GM19324 (cell line): ENCODE measurements at regions not wholly inside any gene's neighbourhood (a gene's known extent, or its start where the extent isn't known, plus 50 kb on each side); places are given as distances from the start of the nearest gene placed in this dataset.

ENCODE experiments used
- ATAC-seq: cut with Tn5 transposase; IDR thresholded peaks from one replicate; pipeline ENCODE4 v1.9.1; 2021; ENCODE audit warnings: mild to moderate bottlenecking, moderate library complexity; ENCODE audit not compliant: unreplicated experiment, low FRiP score

DNA sequence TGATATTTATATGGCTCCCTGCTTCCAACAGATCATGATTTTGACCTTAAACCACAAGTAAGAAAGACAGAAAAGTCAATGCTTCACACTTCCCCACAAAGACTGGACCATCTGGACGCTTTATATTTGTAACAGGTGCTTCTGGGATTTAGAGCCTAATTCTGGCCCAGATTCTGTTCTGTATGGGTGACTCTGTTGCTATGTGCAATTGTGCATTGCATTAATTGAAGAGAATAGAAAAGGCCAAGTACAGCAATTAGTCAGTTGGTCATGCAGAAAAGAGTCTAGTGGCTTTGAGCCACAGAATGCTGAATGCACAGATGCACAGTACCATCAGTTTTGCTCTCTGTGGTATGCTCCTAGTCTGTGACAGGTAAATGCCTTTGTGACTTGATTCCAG, 657.4 kb upstream of the ATXN8OS start:
- no peak for ATAC-seq

DNA sequence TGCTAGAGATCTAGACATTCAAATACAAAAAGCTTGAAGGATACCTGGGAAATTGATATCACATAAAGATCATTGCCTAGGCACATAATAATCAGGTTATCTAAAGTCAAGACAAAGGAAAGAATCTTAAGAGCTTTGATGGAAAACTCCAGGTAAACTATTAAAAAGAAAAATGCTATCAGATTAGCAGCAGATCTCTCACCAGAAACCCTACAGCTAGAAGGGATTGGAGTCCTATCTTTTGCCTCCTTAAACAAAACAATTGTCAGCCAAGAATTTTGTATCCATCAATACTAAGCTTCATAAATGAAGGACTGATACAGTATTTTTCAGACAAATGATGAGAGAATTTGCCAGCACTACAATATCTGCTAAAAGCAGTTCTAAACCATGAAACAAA, 682.4 kb upstream of the ATXN8OS start:
- ATAC-seq = no peak

GRCh38 chr13:69423844-69424243, 683.8 kb upstream of the ATXN8OS start:
- ATAC-seq = no peak

DNA sequence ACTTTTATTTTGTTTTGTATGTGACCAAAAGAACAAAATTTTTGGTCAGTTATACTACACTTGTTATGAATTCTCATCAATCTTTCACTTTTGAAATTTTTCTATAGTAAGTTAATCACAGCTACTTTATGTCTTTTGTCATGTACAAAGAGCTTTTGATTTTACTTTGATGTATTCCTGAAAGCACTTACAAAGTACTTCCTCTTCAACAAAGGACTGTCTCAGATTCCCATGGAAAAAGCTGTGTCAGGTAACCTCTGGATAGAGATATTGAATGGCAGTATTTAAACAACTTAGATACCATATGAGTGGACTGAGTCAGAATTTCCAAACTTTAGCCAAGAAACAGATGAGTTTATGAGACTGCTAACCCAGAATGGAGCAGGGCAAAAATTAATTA, 689.3 kb upstream of the ATXN8OS start:
- no peak for ATAC-seq

DNA sequence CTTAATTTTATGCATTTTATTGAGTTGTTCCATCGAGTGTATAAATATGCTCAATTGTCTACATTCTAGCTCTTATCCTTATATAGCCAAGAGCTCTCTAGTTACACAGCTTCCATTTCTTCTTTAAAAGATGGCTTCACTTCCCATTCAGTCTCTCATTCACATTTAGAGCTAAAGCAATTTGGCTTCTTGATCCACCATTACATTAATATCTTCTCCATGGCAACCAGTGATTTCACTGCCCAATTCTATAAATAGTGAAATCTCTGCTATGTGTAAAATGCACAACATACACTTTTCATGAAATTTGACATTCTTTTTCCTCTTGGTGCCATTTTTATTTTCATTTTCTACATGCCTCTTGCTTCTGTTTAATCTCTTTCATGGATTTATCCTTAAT, 696.9 kb upstream of the ATXN8OS start:
- ATAC-seq = no peak

DNA sequence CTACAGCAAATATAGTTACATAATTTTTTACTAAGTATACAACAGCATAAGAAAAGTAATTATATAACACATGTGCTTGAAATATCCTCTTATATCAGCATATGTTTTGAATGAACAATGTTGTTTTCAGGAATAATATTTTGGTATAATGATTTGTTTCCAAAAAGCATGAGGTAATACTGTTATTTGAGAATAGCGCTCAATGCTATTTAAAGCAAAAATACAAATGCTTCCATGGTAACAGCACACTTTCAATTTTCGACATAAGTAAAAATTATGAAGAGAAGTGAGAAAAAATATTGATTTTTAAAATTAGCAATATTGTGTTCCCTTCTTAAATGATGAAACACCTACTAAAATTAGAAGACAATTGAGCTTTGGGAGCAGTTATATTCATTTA, 715.9 kb upstream of the ATXN8OS start:
- no peak for ATAC-seq

- ATAC-seq = no peak
These were observed 717.7 kb upstream of the ATXN8OS start for GRCh38 chr13:69389899-69390298.

DNA sequence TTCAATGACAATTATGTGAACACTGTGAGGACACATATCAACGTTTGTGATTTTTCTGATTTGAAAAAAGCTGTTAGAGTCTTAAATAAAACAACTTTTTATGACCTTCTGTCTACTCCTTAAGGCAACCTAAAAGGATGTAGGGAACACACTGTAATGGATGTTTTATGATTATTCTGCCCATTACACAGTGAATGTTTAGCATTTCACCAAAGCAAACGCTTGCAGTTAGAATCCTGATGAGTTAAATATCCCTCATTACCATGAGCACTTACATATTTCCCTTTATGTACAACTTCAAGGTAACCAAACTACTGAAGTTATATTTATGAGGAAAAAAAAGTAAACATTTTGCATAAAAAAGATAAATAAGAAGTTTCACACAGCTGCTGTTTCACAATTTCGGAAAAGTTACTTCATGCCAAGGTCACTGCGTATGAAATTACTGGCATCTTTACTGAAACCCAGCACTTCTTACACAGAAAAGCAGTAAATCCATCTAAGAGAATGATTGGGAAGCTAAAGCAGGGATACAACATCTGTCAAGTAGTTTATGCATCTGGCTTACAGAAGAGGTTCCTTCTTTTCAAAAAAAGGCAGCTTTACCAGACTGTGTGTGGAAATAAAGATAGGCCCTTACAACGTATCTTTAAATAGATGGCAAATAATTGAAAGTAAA, 733.7 kb upstream of the ATXN8OS start:
- ATAC-seq = no peak

DNA sequence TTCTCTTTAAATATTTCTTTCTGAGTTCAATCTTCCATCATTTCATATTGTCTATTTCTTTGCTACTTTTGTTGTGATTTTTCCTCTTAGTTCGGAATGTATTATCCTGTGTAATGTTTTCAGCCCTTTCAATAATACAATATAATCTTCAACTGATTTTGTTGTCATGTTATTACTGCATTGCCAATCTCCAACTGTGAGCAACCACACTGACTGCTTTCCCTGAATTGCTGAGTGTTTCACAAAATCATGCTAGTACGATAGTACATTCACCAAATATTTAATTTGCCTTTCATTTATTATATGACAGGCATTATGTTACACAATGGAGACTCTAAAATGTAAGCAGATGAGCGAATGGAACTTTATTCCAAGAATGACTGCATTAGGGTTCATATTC, 744.3 kb upstream of the ATXN8OS start:
- no peak for ATAC-seq

- ATAC-seq = no peak
These were observed 776.4 kb upstream of the ATXN8OS start for GRCh38 chr13:69331245-69331644.

DNA sequence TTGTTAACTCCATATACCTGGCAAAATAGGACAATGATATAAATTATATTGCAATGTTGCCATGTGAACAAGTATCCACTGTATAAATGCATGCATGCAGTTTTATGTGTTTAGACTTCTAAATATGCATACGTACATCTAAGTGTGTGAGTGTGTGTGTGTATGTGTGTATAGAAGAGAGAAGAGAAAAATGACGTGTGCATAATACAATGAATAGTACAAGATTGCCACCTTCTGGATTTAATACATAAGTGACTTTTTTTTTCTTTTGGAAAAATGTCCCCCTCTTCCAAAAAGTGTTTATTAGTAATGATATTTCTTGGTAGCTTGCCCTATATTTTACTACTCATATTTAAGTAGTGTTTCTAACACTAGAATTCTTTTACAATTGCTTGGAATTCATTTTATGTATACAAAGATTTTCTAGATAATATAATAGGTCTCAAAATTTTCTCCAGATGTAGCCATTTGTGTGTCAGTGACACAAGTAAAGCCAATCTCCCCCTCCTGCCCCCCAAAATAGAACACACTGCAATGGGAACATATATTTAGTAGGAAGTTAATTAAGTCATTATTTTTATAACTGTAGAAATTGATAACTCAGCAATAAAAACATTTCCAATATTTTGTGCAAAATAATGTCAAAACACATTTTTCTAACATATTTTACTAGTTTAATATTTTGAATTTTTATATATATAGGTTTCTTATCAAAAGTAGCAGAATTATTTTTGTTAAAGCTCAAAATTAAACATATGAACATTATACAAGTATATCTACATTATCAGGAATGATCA, 783.3 kb upstream of the ATXN8OS start:
- ATAC-seq = no peak

DNA sequence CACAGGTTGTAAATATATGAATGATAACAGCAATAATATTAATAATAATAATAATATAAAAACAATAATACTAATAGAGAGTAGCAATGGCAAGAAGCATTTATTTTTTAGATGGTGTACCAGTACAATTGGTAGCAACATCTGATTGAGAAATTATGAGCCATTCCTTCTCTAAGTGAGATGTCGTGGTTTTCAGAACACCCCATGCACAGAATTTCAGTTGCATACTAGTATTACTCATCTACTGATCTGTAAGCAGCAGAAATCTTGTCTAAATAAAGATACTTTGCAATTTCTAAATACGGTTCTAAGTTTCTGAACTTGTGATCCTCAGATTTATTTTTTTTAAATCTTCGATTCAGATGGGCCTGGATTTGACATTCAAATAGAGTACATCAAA, 788.0 kb upstream of the ATXN8OS start:
- no peak for ATAC-seq

GRCh38 chr13:69315039-69315438, 792.6 kb upstream of the ATXN8OS start:
- no peak for ATAC-seq

GRCh38 chr13:69306766-69307165, 800.9 kb upstream of the ATXN8OS start:
- no peak for ATAC-seq

DNA sequence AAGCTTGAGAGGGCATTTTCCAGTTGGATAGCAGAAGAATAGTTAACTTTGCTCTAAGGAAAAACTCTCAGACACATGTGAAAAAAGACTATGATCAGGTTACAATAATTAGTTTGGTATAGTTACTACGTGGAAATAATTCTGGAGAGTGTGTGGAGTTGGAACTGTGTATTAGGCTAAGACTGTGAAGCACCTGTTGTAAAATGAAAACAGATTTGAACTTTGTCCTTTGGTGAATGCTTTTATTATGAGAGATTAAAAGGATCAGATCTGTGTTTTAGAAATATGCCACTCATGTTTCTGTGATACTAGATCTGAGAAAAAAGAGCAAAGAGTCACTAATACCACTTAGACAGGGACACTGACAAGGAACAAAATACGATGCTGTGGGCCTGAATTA, 807.5 kb upstream of the ATXN8OS start:
- no peak for ATAC-seq

- no peak for ATAC-seq
These were observed 811.5 kb upstream of the ATXN8OS start for GRCh38 chr13:69296130-69296529.

- ATAC-seq = peak; percentile 60
These were observed 814.7 kb upstream of the ATXN8OS start for GRCh38 chr13:69292789-69293425.

GRCh38 chr13:69291292-69291906, 816.2 kb upstream of the ATXN8OS start:
- ATAC-seq = no peak

DNA sequence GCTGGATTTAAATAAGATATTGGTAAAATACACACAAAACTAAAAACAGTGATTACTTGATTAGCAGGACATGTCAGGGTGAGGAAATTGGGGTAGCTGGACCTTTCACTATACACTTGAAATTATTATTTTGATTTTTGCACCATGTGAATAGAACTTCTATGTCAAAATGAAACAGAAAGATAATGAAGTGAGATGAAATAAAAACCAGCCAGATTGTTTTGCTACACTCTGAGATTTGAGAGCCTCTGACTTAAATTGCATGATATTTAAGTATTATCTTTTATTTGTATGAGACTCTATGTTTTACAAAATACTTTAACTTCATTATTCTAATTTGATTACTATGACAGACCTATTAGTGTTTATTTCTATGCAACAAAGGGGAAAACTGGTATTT, 819.6 kb upstream of the ATXN8OS start:
- no peak for ATAC-seq

DNA sequence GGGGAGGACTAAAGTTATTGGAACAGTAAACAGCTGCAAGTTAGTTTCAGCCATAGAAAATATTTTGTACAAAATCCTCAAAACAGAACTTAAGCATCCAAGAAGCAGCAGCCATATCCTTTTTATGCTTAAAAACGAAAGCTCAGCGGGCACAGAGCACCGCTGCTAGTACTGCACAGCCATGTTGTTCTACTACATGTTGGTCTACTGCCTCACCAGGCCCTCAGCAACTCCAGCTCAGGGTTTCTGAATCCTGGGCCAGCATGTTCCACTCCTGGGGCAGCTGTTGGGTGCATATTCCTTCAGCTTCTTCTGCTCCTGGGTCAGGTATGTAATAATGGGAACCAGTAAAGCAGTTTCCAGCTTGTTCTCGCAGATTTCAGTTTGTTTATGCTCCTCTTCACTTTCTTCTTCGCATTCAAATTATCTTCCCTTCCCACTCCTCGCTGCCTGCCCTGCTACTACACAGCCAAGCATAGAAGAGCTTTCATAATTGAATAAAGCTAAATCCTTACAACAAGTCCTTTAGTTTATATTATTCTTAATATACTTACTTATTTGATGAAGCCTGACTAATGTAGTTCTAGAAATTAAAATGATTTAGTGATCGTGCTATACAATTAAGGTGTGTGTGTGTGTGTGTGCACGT, 820.5 kb upstream of the ATXN8OS start:
- peak; percentile 82 for ATAC-seq

DNA sequence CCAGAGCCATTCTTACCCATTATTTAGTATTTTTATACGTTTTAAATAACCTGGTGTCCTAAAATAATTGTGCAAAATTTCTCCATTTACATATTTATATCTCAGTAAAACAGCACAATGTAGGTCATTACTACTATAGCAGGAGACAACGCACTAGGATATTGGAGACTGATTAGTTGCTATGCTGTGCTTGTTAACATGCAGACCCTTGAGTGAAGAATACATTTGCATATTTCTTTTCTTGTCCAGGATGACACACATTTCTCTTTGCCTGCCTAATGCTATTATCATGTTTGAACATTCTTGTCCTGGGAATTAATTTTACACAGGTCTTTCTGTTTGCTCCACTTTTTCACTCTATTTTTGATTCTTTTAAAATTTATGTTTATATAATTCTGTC, 823.8 kb upstream of the ATXN8OS start:
- ATAC-seq = no peak
